Transverse colon (tissue), 4 donors: ENCODE measurements at regions not wholly inside any gene's neighbourhood (a gene's known extent, or its start where the extent isn't known, plus 50 kb on each side); places are given as distances from the start of the nearest gene placed in this dataset.

Experiments
- DNase-seq: peaks from one replicate; pipeline ENCODE4 v3.0.0-alpha.2; 2019
- H3K27ac ChIP-seq, 4 donors: fragments of 200-600 bp; sonication (generic); 2 replicates each; pipeline ENCODE4 v1.5.1; 2016 to 2018; ENCODE audit warnings: inconsistent platforms in 4 of 4
- H3K27me3 ChIP-seq: fragments of 200-600 bp; sonication (generic); 2 replicates; pipeline ENCODE4 v1.5.1; 2017; ENCODE audit warnings: inconsistent platforms
- H3K36me3 ChIP-seq, 4 donors: fragments of 200-600 bp; sonication (generic); 2 replicates each; pipeline ENCODE4 v1.5.1; 2017 to 2019; ENCODE audit warnings: inconsistent platforms in 4 of 4
- H3K4me1 ChIP-seq, 4 donors: fragments of 200-600 bp; sonication (generic); 2 replicates each; pipeline ENCODE4 v1.5.1; 2017 to 2020; ENCODE audit warnings: inconsistent platforms in 4 of 4
- H3K4me3 ChIP-seq, 4 donors: fragments of 200-600 bp; sonication (generic); 1 replicate in 1 of 4; 2 replicates in 3 of 4; pipeline versions ENCODE4 v1.5.1 to v1.6.1; 2017 to 2019; ENCODE audit warnings: inconsistent platforms in 4 of 4
- H3K9me3 ChIP-seq, 2 donors: fragments of 200-600 bp; sonication (generic); 2 replicates each; pipeline ENCODE4 v1.5.1; 2017 to 2019; ENCODE audit warnings: inconsistent platforms in 2 of 2
- CTCF ChIP-seq, 5 experiments: fragments of 200-600 bp in 3 of 5; fragments of 450-650 bp in 2 of 5; sonication (generic) in 3 of 5; IDR thresholded peaks; 1 replicate in 2 of 5; 2 replicates in 3 of 5; pipeline ENCODE4 v1.5.1; 2016 to 2017; ENCODE audit warnings: antibody characterized with exemption in 5 of 5, inconsistent platforms in 3 of 5, mild to moderate bottlenecking in 2 of 5, moderate library complexity in 1 of 5
- EP300 ChIP-seq: sonication (generic); formaldehyde crosslinking; IDR thresholded peaks from one replicate; pipeline ENCODE4 v1.6.1; 2017; ENCODE audit warnings: antibody characterized with exemption, low read depth
- POLR2A ChIP-seq: fragments of 450-650 bp; IDR thresholded peaks from one replicate; pipeline ENCODE4 v1.6.1; 2016; ENCODE audit warnings: antibody characterized with exemption, mild to moderate bottlenecking, moderate library complexity
- POLR2AphosphoS5 ChIP-seq, 3 donors: sonication (generic); formaldehyde crosslinking; IDR thresholded peaks; one replicate each; pipeline ENCODE4 v1.6.1; 2016; ENCODE audit warnings: antibody characterized with exemption in 3 of 3
- WGBS, 2 donors: methylation state at CpG; one replicate each; pipeline ENCODE4 v1.1.5; 2018; ENCODE audit warnings: low coverage in 1 of 2; 5-methylcytosine and 5-hydroxymethylcytosine counted together
- in situ Hi-C, 4 donors: fragments of 200-750 bp; cut with MboI; loops; one replicate each; pipeline versions ENCODE4 v1.15.0 to v1.15.1; 2017; ENCODE audit warnings: low sequenced_read_pairs in 3 of 4, low pct_ligation_motif_present in 1 of 4, low pct_unique_long_range_greater_than_20kb in 1 of 4
- intact Hi-C: fragments of 100-400 bp; cut with DNase I; formaldehyde crosslinking; loops from one replicate; pipeline ENCODE4 v1.15.1; 2023; ENCODE audit warnings: low total_unique reads

DNA sequence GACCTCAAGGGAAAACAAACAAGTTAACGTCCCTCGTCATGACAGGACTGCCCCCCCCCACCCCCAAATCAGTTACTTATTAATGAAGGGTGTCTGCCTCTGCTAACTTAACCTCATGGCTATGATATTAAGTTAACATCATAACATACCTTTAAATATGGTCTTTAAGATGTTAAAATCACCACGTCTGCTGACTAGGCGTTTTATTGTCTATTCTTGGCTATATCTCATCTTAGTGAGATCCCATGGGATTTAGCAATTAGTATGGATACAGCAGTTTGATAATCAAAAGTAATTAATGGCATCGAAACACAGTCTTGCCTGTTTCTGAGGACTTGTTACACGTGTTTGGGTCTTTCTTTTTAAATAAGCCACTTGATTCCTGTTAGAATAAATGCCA, 186.9 kb downstream of the FOXB1 start:
- Histone ChIP-seq H3K4me3 (no peak overlapping the region), H3K9me3 (no peaks in the 10 kb centered on the region), H3K4me1 (no peaks in the 10 kb centered on the region), H3K27ac (no peak overlapping the region), H3K27me3 (peaks cover 43% of the 10 kb centered on the region), H3K36me3 (no peaks in the 10 kb centered on the region)
- WGBS, 2 donors = 56 to 63% methylated on average over 6 of the region's 6 CpGs
- TF ChIP-seq CTCF (IDR thresholded peaks at IDR 0.05) = no peak
- TF ChIP-seq POLR2AphosphoS5 (IDR thresholded peaks at IDR 0.05) = no peak
- TF ChIP-seq EP300 = no peak
- no peak for TF ChIP-seq POLR2A
- in situ Hi-C loops (loop anchor here in 2 of 4 donors (25.0 kb wide), 2 partner anchors 454 to 479 kb away; no protein-coding TSS in a partner anchor), intact Hi-C loops (no loop called here)
- DNase-seq = no peak

GRCh38 chr15:60191821-60192220, 187.7 kb downstream of the FOXB1 start:
- no peak overlapping the region for H3K27ac ChIP-seq
- no peaks in the 10 kb centered on the region for H3K4me1 ChIP-seq
- 73 to 94% methylated on average over 2 of the region's 2 CpGs for WGBS, 2 donors
- intact Hi-C loops = no loop called here
- H3K4me3 ChIP-seq = no peak overlapping the region
- no peaks in the 10 kb centered on the region for H3K36me3 ChIP-seq
- TF ChIP-seq POLR2A = no peak
- TF ChIP-seq CTCF (IDR thresholded peaks at IDR 0.05) = no peak
- TF ChIP-seq EP300 = no peak
- no peak for TF ChIP-seq POLR2AphosphoS5 (IDR thresholded peaks at IDR 0.05)
- in situ Hi-C loops = loop anchor here in 2 of 4 donors (25.0 kb wide), 2 partner anchors 455 to 480 kb away; no protein-coding TSS in a partner anchor
- H3K27me3 ChIP-seq = peaks cover 50% of the 10 kb centered on the region
- DNase-seq = no peak
- no peaks in the 10 kb centered on the region for H3K9me3 ChIP-seq

DNA sequence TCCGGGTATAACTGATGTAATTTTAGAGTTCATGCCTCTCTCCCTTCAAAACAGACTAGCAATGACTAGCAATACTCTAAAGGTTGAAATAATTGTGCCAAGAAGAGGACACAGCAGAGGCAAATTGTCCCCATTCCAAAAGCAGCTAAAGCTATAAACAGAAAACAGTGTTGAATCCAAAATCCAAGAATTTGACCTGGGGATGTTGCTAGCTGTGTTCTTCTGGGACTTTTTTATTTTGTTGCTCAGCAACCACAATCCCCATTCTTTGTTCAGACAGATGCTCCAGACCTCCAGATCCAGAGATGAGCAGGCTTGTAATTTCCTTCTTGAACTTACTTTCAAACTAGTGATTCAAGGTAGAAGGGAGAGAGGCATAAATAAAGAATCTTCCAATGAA, 191.5 kb downstream of the FOXB1 start:
- intact Hi-C loops (no loop called here), in situ Hi-C loops (loop anchor here in 2 of 4 donors (25.0 kb wide), 2 partner anchors 458 to 483 kb away; no protein-coding TSS in a partner anchor)
- Histone ChIP-seq H3K4me1 (no peaks in the 10 kb centered on the region), H3K36me3 (no peaks in the 10 kb centered on the region), H3K9me3 (no peaks in the 10 kb centered on the region), H3K27me3 (peaks cover 43% of the 10 kb centered on the region), H3K4me3 (no peak overlapping the region), H3K27ac (no peak overlapping the region)
- DNase-seq = no peak
- 36 to 50% methylated on average over 1 of the region's 1 CpG for WGBS, 2 donors
- TF ChIP-seq EP300 (no peak), CTCF (IDR thresholded peaks at IDR 0.05) (no peak), POLR2AphosphoS5 (IDR thresholded peaks at IDR 0.05) (no peak), POLR2A (no peak)

GRCh38 chr15:60204131-60204885, 193.5 kb downstream of the ANXA2 start:
- in situ Hi-C loops = no loop called here
- Histone ChIP-seq H3K27ac (no peak overlapping the region), H3K4me1 (no peaks in the 10 kb centered on the region), H3K4me3 (no peak overlapping the region), H3K27me3 (peaks cover 54% of the 10 kb centered on the region), H3K36me3 (no peaks in the 10 kb centered on the region), H3K9me3 (no peaks in the 10 kb centered on the region)
- WGBS, 2 donors = 59 to 65% methylated on average over 5 to 11 of the region's 11 CpGs
- TF ChIP-seq EP300 (no peak), POLR2AphosphoS5 (IDR thresholded peaks at IDR 0.05) (no peak), CTCF (IDR thresholded peaks at IDR 0.05) (no peak), POLR2A (no peak)
- intact Hi-C loops = no loop called here
- no peak for DNase-seq
